HG02981 (cell line): ENCODE measurements at regions not wholly inside any gene's neighbourhood (a gene's known extent, or its start where the extent isn't known, plus 50 kb on each side); places are given as distances from the start of the nearest gene placed in this dataset.
"Not testable (repeated sequence)": the region's sequence is repeated elsewhere in the genome, so short reads cannot be mapped to it uniquely, and the experiment has no call there.

ENCODE experiments used
- ATAC-seq: cut with Tn5 transposase; IDR thresholded peaks from one replicate; pipeline ENCODE4 v1.9.1; 2021; ENCODE audit warnings: mild to moderate bottlenecking, moderate library complexity; ENCODE audit not compliant: unreplicated experiment

DNA sequence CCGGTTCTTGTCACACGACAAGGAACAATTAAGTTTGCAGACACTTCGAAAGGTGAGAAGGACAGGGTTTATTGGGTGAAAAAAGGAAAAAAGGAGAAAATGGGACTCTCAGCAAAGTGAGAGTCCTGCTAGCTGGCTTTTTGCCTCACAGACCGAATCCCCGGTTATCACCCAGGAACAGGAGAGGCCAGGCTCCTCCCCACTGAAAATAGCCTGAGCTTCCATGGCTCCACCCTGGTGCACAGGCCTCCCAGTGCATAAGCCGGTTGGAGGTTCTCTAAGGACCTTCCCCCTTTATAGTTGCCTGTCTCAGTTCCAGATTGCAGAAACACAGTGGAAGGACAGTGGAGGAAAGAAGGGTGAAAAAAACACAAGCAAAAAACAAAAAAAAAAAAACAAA lies 571.7 kb downstream of the KCTD12 start:
- no peak for ATAC-seq

GRCh38 chr13:76307142-76307541 lies 579.1 kb downstream of the KCTD12 start:
- no peak for ATAC-seq

DNA sequence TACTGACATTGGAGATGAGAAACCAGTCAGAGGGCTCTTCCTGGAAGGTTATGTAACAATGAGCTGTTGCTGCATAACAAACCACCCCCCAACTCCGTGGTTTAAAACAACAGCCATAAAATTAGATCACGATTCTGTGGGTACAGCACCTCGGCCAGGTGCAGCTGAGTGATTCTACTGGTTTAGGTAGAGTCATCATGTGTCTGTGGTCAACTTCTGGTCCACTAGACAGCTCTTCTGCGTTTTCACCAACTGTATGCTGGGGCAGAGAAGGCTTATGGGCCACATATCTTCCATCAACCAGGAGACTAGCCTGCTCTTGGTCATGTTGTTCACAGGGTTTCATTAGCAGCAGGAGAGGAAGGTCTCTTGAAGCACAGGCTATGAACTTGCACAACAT lies 585.5 kb downstream of the KCTD12 start:
- no peak for ATAC-seq

- no peak for ATAC-seq
These were observed 588.9 kb downstream of the KCTD12 start for GRCh38 chr13:76297331-76297730.

DNA sequence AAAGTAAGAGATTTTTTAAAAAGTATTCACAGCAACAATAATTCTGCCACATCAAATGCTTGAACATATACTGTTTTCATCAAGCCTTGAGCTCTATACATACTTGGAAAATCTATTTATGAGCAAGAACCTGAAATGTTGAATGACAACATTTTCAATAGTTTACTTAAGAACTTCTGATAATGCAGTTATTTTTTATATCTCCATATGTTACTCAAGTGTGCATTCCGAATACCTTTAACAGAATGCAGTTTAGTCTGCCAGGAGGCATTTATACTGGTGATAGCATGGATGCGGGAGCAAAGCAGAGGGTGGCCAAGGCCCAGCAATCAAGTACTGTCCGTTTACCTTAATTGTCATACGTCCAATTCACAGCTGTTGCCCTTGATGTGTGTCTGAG lies 589.5 kb downstream of the KCTD12 start:
- ATAC-seq = no peak

DNA sequence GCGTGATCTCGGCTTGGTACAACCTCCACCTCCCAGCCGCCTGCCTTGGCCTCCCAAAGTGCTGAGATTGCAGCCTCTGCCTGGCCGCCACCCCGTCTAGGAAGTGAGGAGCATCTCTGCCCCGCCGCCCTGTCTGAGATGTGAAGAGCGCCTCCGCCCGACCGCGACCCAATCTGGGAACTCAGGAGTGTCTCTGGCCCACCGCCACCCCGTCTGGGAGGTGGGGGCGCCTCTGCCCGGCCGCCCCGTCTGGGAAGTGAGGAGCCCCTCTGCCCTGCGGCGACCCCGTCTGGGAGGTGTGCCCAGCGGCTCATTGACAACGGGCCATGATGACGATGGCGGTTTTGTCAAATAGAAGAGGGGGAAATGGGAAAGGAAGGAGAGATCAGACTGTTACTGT lies 591.2 kb downstream of the KCTD12 start:
- ATAC-seq = not testable (repeated sequence)

GRCh38 chr13:76293751-76294150 lies 592.5 kb downstream of the KCTD12 start:
- no peak for ATAC-seq

GRCh38 chr13:76293346-76293745 lies 592.9 kb downstream of the KCTD12 start:
- no peak for ATAC-seq

DNA sequence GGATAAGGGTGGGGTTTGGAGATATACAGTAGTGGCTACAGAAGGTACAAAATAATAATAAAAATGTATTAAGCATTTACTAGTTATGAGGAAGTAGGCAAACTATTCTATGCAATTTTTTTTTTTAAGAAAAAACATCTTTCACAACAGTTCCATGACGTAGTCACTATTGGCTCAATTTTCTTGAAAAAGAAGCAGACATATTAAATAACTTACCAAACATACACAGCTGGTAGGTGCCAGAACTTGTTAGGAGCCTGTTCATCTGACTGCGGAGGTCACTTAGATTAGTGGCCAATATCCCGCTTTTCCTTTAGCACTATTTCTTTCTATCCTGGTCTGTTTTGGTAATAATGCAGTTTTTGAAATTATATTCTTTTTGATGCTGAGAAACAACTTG lies 593.5 kb downstream of the KCTD12 start:
- no peak for ATAC-seq

DNA sequence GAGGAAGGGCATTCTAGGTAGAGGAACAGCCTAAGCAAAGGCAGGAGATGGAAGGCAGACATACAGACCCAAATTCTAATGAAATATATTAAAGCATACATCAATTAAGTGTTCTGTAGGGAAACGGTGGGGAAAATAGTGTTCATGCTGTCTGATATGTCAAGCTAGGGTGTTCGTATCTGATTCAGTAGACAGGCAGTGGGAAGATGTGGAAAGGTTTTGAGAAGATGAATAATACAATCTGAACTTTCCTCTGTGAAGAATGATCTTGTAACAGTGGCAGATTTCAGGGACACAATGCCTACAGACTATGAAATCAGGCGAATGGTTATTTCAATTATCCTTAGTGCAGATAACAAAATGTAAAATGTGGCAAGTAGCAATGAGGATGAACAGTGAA lies 594.2 kb downstream of the KCTD12 start:
- no peak for ATAC-seq

DNA sequence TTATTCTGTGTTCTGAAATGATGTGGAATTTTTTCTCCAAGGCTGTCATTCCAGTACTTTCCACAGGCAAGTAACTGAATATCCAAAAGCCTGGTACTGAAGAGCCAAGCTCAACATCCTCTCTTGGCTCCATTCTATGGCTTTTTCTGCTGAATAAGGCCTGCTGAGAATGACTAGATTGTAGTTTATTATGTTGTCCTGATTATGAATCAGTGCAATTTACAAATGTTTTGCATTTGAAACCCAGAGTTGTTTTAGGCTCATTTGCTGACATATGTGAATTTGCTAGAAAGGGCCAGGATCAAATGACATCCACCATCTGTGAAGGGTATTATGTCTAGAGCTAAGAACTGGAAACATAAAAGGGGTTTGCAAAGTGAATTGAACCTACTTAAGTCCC lies 596.6 kb downstream of the KCTD12 start:
- ATAC-seq = no peak

GRCh38 chr13:76286178-76286577 lies 600.0 kb downstream of the KCTD12 start:
- no peak for ATAC-seq

DNA sequence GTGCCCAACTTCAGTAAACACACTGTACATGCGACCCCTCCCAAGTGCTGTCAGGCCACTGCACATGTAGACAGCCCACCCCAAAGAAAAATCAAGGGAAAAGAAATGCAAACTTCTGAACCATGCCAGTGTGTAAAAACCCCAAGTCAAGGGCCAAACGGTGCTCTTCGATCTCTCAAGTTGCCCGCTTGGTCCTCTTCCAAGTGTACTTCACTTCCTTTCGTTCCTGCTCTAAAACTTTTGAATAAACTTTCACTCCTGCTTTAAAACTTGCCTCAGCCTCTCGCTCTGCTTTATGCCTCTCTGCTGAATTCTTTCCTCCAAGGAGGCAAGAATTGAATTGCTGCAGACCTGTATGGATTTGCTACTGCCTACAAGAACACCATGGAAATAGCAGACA lies 600.7 kb downstream of the KCTD12 start:
- no peak for ATAC-seq

DNA sequence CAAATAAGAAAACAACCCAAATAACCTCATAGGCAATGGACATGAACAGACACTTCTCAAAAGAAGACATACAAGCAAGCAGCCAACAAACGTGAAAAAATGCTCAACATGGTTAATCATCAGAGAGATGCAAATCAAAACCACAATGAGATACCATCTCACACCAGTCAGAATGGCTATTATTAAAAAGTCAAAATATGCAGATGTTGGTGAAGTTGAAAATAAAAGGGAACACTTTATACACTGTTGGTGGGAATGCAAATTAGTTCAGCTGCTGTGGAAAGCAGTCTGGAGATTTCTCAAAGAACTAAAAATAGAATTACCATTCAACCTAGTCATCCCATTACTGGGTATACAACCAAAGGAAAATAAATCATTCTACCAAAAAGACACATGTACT lies 606.4 kb downstream of the KCTD12 start:
- ATAC-seq = not testable (repeated sequence)

GRCh38 chr13:76271728-76272232 lies 614.4 kb downstream of the KCTD12 start:
- no peak for ATAC-seq

DNA sequence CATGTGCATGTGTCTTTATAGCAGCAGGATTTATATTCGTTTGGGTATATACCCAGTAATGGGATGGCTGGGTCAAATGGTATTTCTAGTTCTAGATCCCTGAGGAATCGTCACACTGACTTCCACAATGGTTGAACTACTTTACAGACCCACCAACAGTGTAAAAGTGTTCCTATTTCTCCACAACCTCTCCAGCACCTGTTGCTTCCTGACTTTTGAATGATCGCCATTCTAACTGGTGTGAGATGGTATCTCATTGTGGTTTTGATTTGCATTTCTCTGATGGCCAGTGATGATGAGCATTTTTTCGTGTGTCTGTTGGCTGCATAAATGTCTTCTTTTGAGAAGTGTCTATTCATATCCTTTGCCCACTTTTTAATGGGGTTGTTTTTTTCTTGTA lies 617.9 kb downstream of the KCTD12 start:
- ATAC-seq = not testable (repeated sequence)

- ATAC-seq = no peak
These were observed 619.0 kb downstream of the KCTD12 start for GRCh38 chr13:76267216-76267615.

DNA sequence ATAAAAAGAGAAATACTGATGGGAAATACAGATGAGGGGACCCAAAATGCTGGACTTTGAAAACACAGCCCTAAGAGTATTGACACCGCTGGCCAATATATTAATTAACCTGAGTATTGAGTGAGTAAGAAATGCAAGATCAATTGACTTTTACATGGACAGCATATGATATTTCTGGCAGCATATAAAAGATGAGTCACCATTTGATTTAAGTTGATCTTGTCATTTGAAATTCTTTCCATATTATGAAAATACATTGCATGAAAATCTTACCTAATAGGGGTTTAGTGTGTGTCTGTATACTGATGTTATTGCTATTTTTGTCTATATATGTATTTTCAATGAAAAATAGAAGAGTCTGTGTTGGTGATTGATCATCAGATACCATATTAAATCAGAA lies 619.6 kb downstream of the KCTD12 start:
- ATAC-seq = no peak

- no peak for ATAC-seq
These were observed 614.1 kb downstream of the LMO7 start for GRCh38 chr13:76250211-76250610.

- ATAC-seq = no peak
These were observed 609.8 kb downstream of the LMO7 start for GRCh38 chr13:76245920-76246319.

DNA sequence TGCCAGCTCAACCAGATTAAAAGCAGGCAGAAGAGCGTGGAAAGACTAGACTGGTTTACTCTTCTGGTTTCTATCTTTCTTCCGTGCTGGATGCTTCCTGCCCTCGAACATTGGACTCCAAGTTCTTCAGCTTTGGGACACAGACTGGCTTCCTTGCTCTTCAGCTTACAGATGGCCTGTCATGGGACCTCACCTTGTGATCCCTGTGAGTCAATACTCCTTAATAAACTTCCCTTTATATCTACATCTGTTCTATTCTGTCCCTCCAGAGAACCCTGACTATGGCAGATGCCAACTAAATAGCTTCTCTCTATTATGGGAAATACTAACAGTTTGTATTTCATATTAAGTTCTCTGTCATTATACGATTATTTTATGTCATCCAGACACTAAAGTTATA lies 609.1 kb downstream of the LMO7 start:
- ATAC-seq = no peak

DNA sequence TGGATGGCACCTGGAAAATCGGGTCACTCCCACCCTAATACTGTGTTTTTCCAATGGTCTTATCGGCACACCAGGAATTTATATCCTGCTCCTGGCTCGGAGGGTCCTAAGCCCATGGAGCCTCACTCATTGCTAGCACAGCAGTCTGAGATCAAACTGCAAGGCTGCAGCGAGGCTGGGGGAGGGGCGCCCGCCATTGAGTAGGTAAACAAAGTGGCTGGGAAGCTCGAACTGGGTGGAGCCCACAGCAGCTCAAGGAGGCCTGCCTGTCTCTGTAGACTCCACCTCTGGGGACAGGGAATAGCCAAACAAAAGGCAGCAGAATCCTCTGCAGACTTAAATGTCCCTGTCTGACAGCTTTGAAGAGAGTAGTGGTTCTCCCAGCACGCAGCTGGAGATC lies 607.0 kb downstream of the LMO7 start:
- ATAC-seq = not testable (repeated sequence)

- ATAC-seq = no peak
These were observed 603.0 kb downstream of the LMO7 start for GRCh38 chr13:76239031-76239680.
